ENCODE measurements at regions not wholly inside any gene's neighbourhood (a gene's known extent, or its start where the extent isn't known, plus 50 kb on each side); places are given as distances from the start of the nearest gene placed in this dataset.
A peak's percentile ranks its signal among the peaks of the same experiment; 100 is the strongest.
"Not testable (repeated sequence)": the region's sequence is repeated elsewhere in the genome, so short reads cannot be mapped to it uniquely, and the experiment has no call there.

DNA sequence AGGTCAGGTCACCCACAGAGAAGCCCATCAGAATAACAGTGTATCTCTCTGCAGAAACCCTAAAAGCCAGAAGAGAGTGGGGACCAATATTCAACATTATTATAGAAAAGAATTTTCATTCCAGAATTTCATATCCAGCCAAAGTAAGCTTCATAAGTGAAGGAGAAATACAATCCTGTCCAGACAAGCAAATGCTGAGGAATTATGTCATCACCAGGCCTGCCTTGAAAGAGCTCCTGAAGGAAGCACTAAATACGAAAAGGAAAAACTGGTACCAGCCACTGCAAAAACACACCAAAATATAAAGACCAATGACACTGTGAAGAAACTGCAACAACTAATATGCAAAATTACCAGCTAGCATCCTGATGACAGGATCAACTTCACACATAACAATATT is 260.0 kb upstream of the KYNU start:
- DNase-seq: no peak

DNA sequence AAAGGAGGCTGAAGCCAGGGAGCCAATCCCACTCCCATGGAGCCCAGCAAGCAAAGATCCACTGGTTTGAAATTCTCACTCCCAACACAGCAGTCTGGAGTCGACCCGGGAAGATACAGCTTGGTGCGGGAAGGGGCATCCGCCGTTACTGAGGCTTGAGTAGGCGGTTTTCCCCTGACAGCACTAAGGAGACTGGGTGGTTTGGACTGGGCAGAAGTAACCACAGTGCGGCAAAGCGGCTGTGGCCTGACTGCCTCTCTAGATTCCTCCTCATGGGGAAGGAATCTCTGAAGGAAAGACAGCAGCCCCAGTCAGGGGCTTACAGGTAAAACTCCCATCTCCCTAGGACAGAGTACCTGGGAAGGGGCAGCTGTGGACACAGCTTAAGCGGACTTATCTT is 261.6 kb upstream of the KYNU start:
- DNase-seq: no peak

GRCh38 chr2:142613193-142613592 is 264.3 kb upstream of the KYNU start:
- DNase-seq: not testable (repeated sequence)

- no peak for DNase-seq
Measured at GRCh38 chr2:142605421-142605820, 272.0 kb upstream of the KYNU start.

DNA sequence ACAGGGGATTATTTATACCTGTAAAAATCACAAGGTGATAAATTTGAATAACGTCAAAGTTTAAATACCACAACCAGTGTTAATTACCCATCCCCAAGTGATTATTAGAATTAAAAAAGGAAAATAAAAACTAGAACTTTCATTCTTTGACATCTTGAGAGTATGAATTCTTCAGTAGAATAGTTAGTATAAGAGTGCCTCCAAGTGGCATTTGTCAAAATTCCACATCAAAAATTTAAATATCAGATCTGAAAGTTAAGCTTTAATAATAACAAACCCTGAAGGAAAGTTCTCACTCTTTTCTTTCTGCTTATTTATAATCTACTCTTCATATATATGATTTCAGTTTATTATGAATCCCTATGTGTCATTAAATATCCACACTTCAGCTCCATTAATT is 273.7 kb upstream of the KYNU start:
- no peak for DNase-seq

DNA sequence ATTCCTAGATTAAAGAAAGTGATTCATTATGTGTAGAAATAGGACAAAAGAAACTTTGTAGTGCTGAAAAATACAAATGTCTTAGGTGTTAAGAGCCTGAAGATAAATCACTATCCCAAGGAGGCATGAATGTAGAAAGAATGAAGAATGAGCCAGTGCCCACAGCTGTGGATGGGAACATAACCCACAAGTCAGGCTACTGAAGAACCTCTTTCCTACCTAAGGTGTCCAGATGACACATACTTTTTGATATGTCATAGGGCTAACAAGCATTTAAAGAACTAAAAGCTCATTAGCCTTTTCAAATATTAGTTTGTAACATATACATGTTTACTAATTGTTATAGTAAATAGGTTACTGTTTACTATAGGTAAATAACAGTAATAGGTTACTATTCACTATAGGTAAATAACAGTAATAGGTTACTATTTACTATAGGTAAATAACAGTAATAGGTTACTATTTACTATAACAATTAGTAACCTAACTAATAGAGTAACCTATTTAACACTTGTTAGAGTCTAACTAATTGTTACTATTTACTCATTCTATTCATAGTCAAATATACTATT is 275.0 kb upstream of the KYNU start:
- DNase-seq: no peak

- DNase-seq: no peak
Measured at GRCh38 chr2:142601794-142602193, 275.7 kb upstream of the KYNU start.

- DNase-seq: no peak
Measured at GRCh38 chr2:142599504-142599903, 278.0 kb upstream of the KYNU start.

- no peak for DNase-seq
Measured at GRCh38 chr2:142598846-142599245, 278.6 kb upstream of the KYNU start.

DNA sequence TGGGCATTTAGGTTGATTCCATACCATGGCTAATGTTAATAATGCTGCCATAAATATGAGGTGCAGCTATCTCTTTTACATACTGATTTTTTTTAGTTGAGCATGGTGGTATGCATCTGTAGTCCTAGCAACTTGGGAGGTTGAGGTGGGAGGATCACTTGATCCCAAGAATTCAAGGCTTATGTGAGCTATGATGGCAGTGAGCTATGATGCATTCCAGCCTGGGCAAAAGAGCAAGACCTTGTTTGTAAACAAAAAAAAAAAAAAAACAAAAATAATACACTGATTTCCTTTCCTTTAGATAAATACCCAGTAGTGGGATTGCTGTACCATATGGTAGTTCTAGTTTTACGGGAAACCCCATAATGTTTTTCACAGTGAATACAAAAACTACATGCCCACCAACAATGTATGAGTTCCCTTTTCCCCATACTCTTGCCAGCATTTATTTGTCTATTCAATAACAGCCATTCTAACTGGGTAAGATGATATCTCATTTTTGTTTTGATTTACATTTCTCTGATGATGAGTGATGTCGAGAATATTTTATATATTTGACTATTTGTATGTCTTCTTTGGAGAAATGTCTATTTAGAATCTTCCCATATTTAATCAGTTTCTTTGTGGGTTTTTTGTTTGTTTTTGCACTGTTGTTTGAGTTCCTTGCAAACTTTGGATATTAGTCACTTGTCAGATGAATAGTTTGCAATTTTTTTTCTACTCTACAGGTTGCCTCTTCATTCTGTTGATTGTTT is 281.0 kb upstream of the KYNU start:
- DNase-seq: no peak

DNA sequence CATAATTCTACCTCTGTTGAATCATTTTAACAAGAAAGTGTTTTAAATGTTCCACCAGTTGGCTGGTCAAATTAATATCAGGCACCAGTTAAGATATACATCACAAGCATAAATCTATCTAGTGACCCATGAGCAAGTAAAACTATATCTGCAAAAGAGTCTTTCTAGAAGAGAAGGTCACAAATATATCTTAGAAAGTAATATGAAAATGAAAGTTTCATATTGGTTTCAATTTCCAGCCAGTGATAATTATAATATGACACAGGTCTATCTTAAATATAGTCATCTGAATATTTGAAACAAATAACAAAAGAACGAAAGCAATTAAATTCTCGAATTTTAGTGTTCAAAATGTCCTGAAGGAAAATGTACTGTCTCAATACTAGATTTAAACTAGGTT is 282.5 kb upstream of the KYNU start:
- no peak for DNase-seq

DNA sequence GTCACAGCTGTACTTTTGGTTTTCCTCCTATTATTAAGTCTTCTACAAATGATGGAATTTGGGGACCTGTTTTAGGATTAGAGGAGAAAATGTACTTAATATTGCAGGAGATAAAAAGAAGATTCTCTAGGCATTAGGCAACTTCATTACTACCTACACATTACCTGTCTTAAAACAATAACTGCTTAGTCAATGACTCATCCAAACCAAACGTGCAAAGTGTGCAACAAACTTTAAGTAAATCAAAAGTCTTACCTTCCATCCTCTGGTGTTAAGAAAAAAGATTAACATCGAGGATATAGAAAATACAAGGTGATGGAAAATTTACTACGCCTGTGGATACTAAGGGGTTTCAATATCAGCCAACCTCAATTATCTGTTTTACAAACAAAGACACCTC is 285.3 kb upstream of the KYNU start:
- no peak for DNase-seq

DNA sequence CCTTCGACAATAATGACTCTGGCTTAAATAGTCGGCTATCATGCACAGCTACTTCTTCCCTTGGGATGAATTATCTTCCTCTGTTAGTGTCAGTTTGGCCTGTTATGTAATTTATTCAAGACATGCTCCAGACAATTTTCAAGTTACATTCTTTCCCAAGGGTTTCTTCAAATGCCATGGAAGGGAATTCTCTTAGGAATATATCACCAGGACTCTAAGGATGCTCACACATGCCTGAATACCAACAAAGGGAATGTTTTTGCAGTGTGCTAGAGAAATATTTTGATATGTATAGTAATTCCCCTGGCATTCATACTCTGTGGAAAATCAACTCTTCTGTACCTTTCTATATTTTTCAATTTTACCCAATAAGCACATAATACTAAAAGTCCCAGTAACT is 286.0 kb upstream of the KYNU start:
- no peak for DNase-seq

DNA sequence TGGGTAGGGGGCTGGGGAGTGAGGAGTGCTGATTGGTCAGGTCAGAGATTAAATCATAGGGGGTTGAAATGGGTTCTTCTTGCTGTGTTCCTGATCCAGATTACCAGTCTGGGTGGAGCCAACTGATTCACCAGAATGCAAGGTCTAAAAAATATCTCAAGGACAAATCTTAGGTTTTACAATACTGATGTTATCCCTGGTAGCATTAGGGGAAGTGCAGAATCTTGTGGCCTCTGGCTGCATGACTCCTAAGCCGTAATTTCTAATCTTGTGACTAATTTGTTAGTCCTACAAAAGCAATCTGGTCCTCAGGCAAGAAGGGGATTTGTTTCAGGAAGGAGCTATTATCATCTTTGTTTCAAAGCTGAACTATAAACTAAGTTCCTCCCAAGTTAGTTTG is 289.2 kb upstream of the KYNU start:
- DNase-seq: no peak

GRCh38 chr2:142586693-142587580 is 290.5 kb upstream of the KYNU start:
- peak; percentile 24 for DNase-seq

DNA sequence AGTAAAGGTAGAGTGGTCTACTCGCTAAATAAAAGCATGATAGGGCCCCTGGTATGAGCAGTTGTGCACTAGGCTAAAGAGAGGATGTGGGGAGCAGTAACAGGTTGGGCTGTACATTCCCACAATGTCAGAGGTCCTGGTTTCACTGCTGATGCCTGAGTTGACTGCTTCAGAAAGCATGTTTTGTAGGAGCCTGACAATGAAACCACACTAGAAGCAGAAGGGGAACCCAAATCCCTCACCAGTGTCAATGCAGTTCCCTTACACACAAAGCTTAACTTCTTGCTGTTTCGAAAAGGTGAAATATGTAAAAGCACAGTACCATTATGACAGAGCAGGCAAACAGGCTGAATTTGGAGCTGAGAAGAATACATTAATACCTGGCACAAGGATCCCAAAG is 291.7 kb upstream of the KYNU start:
- no peak for DNase-seq

DNA sequence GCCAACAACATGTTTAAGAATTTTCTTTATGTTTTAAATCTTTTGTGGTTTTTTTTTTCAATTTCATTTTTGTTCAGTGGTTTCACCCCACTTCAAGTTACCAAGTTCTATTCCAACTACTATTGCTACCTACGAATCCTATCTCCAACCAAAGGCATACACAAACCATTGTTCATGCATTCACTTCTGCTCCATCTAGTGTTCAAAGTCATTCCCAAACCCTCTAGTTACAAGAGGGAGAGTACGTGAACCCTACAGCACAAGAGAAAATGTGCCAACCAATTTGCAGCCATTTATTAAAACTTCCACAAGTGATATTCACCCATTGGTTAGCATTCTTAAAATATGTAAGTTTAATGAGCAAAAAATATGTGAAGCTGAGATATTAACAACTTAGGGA is 295.1 kb upstream of the KYNU start:
- no peak for DNase-seq

DNA sequence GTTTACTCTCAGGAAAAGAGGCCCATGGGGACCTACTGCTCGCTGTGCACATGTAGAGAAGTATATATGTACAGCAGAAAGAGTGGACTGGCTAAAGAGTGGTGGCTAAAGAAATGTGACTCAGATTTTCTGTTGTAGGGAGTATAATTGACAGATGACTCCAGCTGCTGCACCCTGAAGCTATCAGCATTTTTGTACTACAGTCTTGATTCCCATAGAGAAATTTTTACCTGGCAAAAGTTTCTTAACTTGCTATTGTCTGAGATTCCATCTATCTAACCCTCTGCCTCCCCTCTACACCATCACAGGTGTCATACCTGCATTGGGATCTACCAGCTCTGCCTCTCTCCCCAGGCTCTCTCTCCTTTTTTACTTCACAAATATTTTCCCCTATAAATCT is 296.0 kb upstream of the KYNU start:
- DNase-seq: no peak

DNA sequence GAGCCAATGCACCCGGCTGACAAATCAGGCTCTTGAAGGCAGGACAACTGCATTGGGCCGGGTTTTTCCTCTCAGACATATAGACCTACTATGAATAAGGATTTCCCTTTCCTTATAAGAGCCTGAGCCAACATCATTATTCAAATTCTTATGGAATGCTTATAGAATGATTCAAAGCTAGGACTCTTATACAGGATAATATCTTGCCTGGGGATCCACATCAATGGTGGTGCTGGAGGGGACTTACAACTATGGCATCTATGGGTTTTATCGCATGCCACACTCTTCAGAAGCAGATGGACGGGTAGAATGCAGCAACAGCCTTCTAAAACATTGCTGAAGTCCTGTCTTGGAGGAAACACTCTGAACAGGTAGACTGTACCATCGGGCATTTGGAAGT is 296.8 kb upstream of the KYNU start:
- DNase-seq: no peak

GRCh38 chr2:142575561-142575960 is 301.9 kb upstream of the KYNU start:
- no peak for DNase-seq

DNA sequence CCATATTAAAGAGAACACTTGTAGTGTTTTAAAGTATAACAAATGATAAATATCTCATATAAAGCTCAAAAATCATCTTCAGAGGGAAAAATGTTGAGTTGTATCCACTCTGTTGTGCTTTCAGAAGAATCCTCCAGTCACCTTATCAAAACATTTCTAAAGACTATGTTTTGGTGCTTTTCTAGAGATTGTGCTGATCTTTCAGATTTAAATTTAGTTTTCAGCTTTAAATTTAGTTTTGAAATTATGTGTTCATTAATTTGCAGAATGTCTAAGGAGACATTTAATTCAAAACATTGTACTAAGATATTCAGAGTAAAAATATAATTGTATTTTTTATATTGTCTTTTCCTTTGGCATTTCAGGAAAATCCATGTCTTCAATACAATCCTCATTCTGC is 303.1 kb upstream of the KYNU start:
- DNase-seq: no peak

DNA sequence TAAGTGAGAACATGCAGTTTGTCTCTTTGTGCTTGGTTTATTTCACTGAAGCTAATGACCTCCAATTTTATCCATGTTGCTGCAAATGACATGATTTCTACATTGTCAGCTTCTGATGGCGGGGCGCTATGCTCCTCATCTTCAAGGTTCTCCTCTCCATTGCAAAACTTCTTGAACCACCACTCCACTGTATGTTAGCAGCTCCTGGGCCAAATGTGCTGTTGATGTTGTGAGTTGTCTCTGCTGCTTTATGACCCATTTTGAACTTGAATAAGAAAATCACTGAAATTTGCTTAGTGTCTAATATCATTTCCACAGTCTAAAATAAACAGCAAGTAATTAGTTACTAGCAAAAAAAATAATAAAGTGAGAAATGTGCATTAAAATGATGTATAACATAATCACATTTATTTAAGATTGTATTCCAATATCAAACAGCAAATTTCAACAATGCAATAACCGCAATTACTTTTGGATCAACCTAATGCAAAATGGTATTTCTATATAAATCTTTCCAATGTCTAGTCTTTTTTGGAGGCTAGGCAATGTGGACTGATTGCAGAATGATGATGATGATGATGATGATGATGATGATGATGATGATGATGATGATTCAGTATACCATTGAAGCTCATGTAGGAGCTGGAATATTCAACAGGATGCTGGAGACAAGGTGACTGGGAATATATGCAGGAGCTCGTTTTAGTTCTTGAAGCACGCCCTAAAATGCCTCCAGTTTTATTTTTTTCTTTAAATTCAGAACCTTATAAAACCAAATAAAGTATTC is 304.9 kb upstream of the KYNU start:
- DNase-seq: no peak

DNA sequence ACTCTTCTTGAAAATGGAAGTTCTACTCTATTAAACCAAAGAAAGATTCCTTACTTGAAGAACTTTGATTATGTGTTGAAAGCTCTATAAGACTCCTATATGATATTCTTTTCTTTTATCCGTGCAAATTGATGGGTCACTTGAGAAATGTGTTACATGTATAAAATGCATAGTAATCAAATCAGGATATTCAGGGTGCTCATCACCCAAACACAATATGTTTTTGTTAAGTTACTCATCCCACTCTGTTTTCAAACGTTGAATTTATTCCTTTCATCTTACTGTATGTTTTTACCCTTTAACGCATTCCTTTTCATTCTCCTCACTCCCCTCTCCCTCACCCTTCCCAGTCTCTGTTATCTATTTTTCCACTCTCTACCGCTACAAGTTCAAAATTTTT is 305.5 kb upstream of the KYNU start:
- DNase-seq: no peak

Measured in RPMI8226 (cell line).